K562 (cell line): ENCODE measurements at regions not wholly inside any gene's neighbourhood (a gene's known extent, or its start where the extent isn't known, plus 50 kb on each side); places are given as distances from the start of the nearest gene placed in this dataset.

ENCODE experiments used
- ATAC-seq: fragments of 200-7000 bp; cut with Tn5 transposase; 3 replicates; pipeline ENCODE4 v1.9.1; 2020; ENCODE audit warnings: moderate library complexity
- BruUV-seq: library from RNA; stranded (reverse); fragments of 400-500 nt; replicated peaks from 2 replicates; lab custom pipeline; 2021; lab: Mats Ljungman, UMichigan
- CTCF ChIA-PET: fragments of 300-600 bp; formaldehyde crosslinking; extraction: SDS; loops from one replicate; lab custom pipeline; 2021; ENCODE audit warnings: low intra/inter-chr PET ratio; lab: Yijun Ruan, JAX
- POLR2A ChIA-PET: fragments of 300-600, 350-650 bp; sonication (Branson Sonifier 250); formaldehyde crosslinking; extraction: SDS; loops from one replicate; lab custom pipeline; 2021; ENCODE audit warnings: antibody characterized with exemption, inconsistent platforms; lab: Yijun Ruan, JAX
- DNase-seq, 4 experiments: peaks; one replicate each; pipeline versions ENCODE4 v3.0.0 to v3.0.0-alpha.2; 2011 to 2018; ENCODE audit warnings: low spot score in 3 of 4, mixed read lengths in 3 of 4; ENCODE audit errors: extremely low read depth in 1 of 4
- FAIRE-seq: peaks from 2 replicates; lab custom pipeline; 2011; peaks lifted over from hg19 to GRCh38; lab: Jason Lieb, UNC
- H2AFZ ChIP-seq: 2 replicates; pipeline ENCODE4 v1.6.0; 2011; ENCODE audit warnings: low read depth, low read length, control low read depth, inconsistent platforms
- H3K27ac ChIP-seq: fragments of 200-600 bp; 3 replicates; pipeline ENCODE4 v1.8.0; 2011; ENCODE audit warnings: low read depth, mild to moderate bottlenecking, control low read depth, inconsistent platforms, low read length, moderate library complexity, mixed read lengths; ENCODE audit errors: extremely low read depth
- H3K27me3 ChIP-seq, 2 experiments: fragments of 300-600 bp in 1 of 2; 2 replicates in 1 of 2; 3 replicates in 1 of 2; pipeline versions ENCODE4 v1.6.0 to v1.8.0; 2011; ENCODE audit warnings: inconsistent platforms in 2 of 2, low read length in 2 of 2, mild to moderate bottlenecking in 1 of 2, mixed read lengths in 1 of 2, moderate library complexity in 1 of 2; ENCODE audit not compliant: control insufficient read depth in 2 of 2, insufficient read depth in 2 of 2
- H3K36me3 ChIP-seq: fragments of 300-600 bp; 3 replicates; pipeline ENCODE4 v1.8.0; 2011; ENCODE audit warnings: mild to moderate bottlenecking, low read length, inconsistent platforms; ENCODE audit not compliant: control insufficient read depth, insufficient read depth
- H3K4me1 ChIP-seq, 2 experiments: fragments of 200-600 bp in 1 of 2; replicated peaks in 1 of 2; 2 replicates in 1 of 2; 3 replicates in 1 of 2; pipeline versions ENCODE4 v1.5.1 to v1.8.0; 2011; ENCODE audit warnings: inconsistent platforms in 2 of 2, low read length in 2 of 2, mild to moderate bottlenecking in 1 of 2, mixed read lengths in 1 of 2, moderate library complexity in 1 of 2; ENCODE audit not compliant: control insufficient read depth in 2 of 2, insufficient read depth in 2 of 2
- H3K4me2 ChIP-seq: 2 replicates; pipeline ENCODE4 v1.6.1; 2011; ENCODE audit warnings: low read length, control low read depth, inconsistent platforms, mixed read lengths; ENCODE audit not compliant: insufficient read depth
- H3K4me3 ChIP-seq: fragments of 200-600 bp; sonication (generic), shearing (Covaris generic); 2 replicates; pipeline ENCODE4 v1.5.1; 2016; ENCODE audit warnings: control low read depth, inconsistent platforms
- H3K79me2 ChIP-seq: fragments of 200-600 bp; 3 replicates; pipeline ENCODE4 v1.8.0; 2011; ENCODE audit warnings: low read length, inconsistent platforms; ENCODE audit not compliant: control insufficient read depth, insufficient read depth
- H3K9ac ChIP-seq, 2 experiments: 2 replicates each; pipeline versions ENCODE4 v1.6.0 to v1.6.1; 2011; ENCODE audit warnings: low read depth in 2 of 2, low read length in 2 of 2, control low read depth in 1 of 2, inconsistent platforms in 1 of 2, mild to moderate bottlenecking in 1 of 2, mixed read lengths in 1 of 2; ENCODE audit not compliant: insufficient read depth in 1 of 2
- H3K9me1 ChIP-seq: one replicate; pipeline ENCODE4 v1.6.0; 2011; ENCODE audit warnings: inconsistent platforms, mild to moderate bottlenecking, low read length, moderate library complexity; ENCODE audit not compliant: control insufficient read depth, insufficient read depth
- H3K9me3 ChIP-seq: replicated peaks from 2 replicates; pipeline ENCODE4 v1.5.1; 2011; ENCODE audit warnings: low read depth, low read length, inconsistent platforms; ENCODE audit not compliant: control insufficient read depth, insufficient read depth
- H4K20me1 ChIP-seq: replicated peaks from 2 replicates; pipeline ENCODE4 v1.6.1; 2011; ENCODE audit warnings: low read length, inconsistent platforms, mixed read lengths; ENCODE audit not compliant: control insufficient read depth, insufficient read depth
- CBX5 ChIP-seq: IDR thresholded peaks from 2 replicates; pipeline ENCODE4 v1.6.1; 2014; ENCODE audit warnings: low read depth, borderline replicate concordance
- HMGXB4 ChIP-seq: sonication (generic); formaldehyde crosslinking; IDR thresholded peaks from 2 replicates; pipeline ENCODE4 v1.8.1; 2023; ENCODE audit warnings: mild to moderate bottlenecking, missing genetic modification reagents
- KDM5B ChIP-seq: fragments of 200-600 bp; sonication (generic); IDR thresholded peaks from 2 replicates; pipeline ENCODE4 v1.6.1; 2012; ENCODE audit warnings: low read depth, mild to moderate bottlenecking, moderate library complexity, low read length, control low read depth, inconsistent platforms; ENCODE audit not compliant: insufficient replicate concordance
- KLF10 ChIP-seq: fragments of 250-450 bp; sonication (Bioruptor Pico); IDR thresholded peaks from 2 replicates; pipeline ENCODE4 v1.6.1; 2021; ENCODE audit warnings: matching md5 sums
- L3MBTL2 ChIP-seq: fragments of 450-650 bp; IDR thresholded peaks from 2 replicates; pipeline ENCODE4 v1.6.1; 2016; ENCODE audit warnings: mild to moderate bottlenecking, moderate library complexity
- NELFE ChIP-seq: IDR thresholded peaks from 2 replicates; pipeline ENCODE4 v1.6.1; 2011; ENCODE audit warnings: mild to moderate bottlenecking; ENCODE audit not compliant: insufficient read depth, insufficient read length
- NONO ChIP-seq, 2 experiments: fragments of 200-400 bp in 1 of 2; fragments of 450-650 bp in 1 of 2; formaldehyde crosslinking in 1 of 2; IDR thresholded peaks; 2 replicates each; pipeline ENCODE4 v1.6.1; 2017; ENCODE audit warnings: low read depth in 2 of 2, mild to moderate bottlenecking in 2 of 2, moderate library complexity in 2 of 2, low read length in 1 of 2
- PCBP2 ChIP-seq: fragments of 200-400 bp; formaldehyde crosslinking; IDR thresholded peaks from 2 replicates; pipeline ENCODE4 v1.6.1; 2018; ENCODE audit warnings: low read length, low read depth, mild to moderate bottlenecking, moderate library complexity; ENCODE audit not compliant: poor library complexity, severe bottlenecking
- POLR3A ChIP-seq: IDR thresholded peaks from 2 replicates; pipeline ENCODE4 v1.6.1; 2011; ENCODE audit warnings: borderline replicate concordance, mild to moderate bottlenecking, moderate library complexity; ENCODE audit not compliant: insufficient read length, insufficient read depth; ENCODE audit errors: extremely low read depth
- REST ChIP-seq, 2 experiments: fragments of 450-650 bp; formaldehyde crosslinking in 1 of 2; IDR thresholded peaks; 2 replicates each; pipeline versions ENCODE4 v1.4.0 to v1.6.1; 2014 to 2020; ENCODE audit warnings: mild to moderate bottlenecking in 2 of 2, borderline replicate concordance in 1 of 2, low read depth in 1 of 2
- U2AF1 ChIP-seq: fragments of 200-400 bp; formaldehyde crosslinking; optimal IDR thresholded peaks from 2 replicates; pipeline ENCODE3; 2017; ENCODE audit warnings: mild to moderate bottlenecking, low read depth, low read length, moderate library complexity
- ZBTB17 ChIP-seq: fragments of 450-650 bp; formaldehyde crosslinking; IDR thresholded peaks from 2 replicates; pipeline ENCODE4 v1.4.0; 2020; ENCODE audit warnings: mild to moderate bottlenecking
- ZNF354B ChIP-seq: fragments of 250-450 bp; sonication (Bioruptor Pico); IDR thresholded peaks from 2 replicates; pipeline ENCODE4 v1.4.0; 2020
- ZNF583 ChIP-seq: fragments of 250-450 bp; sonication (Bioruptor Pico); IDR thresholded peaks from 2 replicates; pipeline ENCODE4 v1.4.0; 2020
- ZNF764 ChIP-seq: fragments of 250-450 bp; sonication (Bioruptor Pico); IDR thresholded peaks from 2 replicates; pipeline ENCODE4 v1.4.0; 2020; ENCODE audit warnings: low read depth, mild to moderate bottlenecking, moderate library complexity
- WGBS: fragments of 100-300 bp; shearing (Covaris generic); methylation state at CpG from one replicate; pipeline ENCODE4 v1.1.6; 2016; ENCODE audit warnings: low coverage, mixed read lengths; ENCODE audit not compliant: insufficient coverage; ENCODE audit errors: missing lambda C conversion rate; 5-methylcytosine and 5-hydroxymethylcytosine counted together
- in situ Hi-C: fragments of 300-500 bp; cut with MboI; formaldehyde crosslinking; loops from 4 replicates; pipeline ENCODE4 v1.15.0; 2018; ENCODE audit warnings: inconsistent platforms, mixed read lengths
- intact Hi-C: fragments of 100-400 bp; cut with micrococcal nuclease; formaldehyde crosslinking; loops from 2 replicates; pipeline ENCODE4 v1.14.2; 2022

GRCh38 chr18:45412577-45412976, 202.7 kb upstream of the SLC14A2 start:
- no peak overlapping the region for H3K4me3 ChIP-seq
- H3K4me1 ChIP-seq: no peaks in the 10 kb centered on the region
- no peak overlapping the region for H3K4me2 ChIP-seq
- CTCF ChIA-PET: no interaction called here
- no peak overlapping the region for H3K9ac ChIP-seq
- FAIRE-seq: no peak
- BruUV-seq: no TSS peak
- intact Hi-C loops (no loop called here), in situ Hi-C loops (no loop called here)
- POLR2A ChIA-PET: no interaction called here
- H3K79me2 ChIP-seq: no peaks in the 10 kb centered on the region
- H3K27ac ChIP-seq: no peak overlapping the region
- 0% methylated on average over 1 of the region's 1 CpG for WGBS
- no peaks in the 10 kb centered on the region for H3K9me1 ChIP-seq
- DNase-seq: no peak
- no peaks in the 10 kb centered on the region for H3K9me3 ChIP-seq
- H2AFZ ChIP-seq: no peak overlapping the region
- H3K36me3 ChIP-seq: no peaks in the 10 kb centered on the region
- no peaks in the 10 kb centered on the region for H3K27me3 ChIP-seq
- H4K20me1 ChIP-seq: no peaks in the 10 kb centered on the region
- no peak for ATAC-seq
- TF ChIP-seq PCBP2: no peak
- no peak for TF ChIP-seq NELFE
- TF ChIP-seq NONO (IDR thresholded peaks at IDR 0.05; ENCODE audit: low read depth in 2 of 2, low read length in 1 of 2): no peak
- no peak for TF ChIP-seq U2AF1
- TF ChIP-seq ZNF764: no peak
- TF ChIP-seq ZBTB17: no peak
- TF ChIP-seq ZNF354B (CRISPR knock-in tag): no peak
- TF ChIP-seq CBX5: no peak
- TF ChIP-seq HMGXB4 (CRISPR knock-in tag): no peak
- TF ChIP-seq POLR3A: no peak
- TF ChIP-seq L3MBTL2: no peak
- TF ChIP-seq KLF10 (CRISPR knock-in tag): no peak
- TF ChIP-seq KDM5B: no peak
- no peak for TF ChIP-seq ZNF583 (CRISPR knock-in tag)
- no peak for TF ChIP-seq REST (IDR thresholded peaks at IDR 0.05; ENCODE audit: borderline replicate concordance)
- TF ChIP-seq REST (CRISPR knock-in tag; IDR thresholded peaks at IDR 0.05; ENCODE audit: low read depth): no peak
